Left renal pelvis (tissue), 4 donors: ENCODE measurements at regions not wholly inside any gene's neighbourhood (a gene's known extent, or its start where the extent isn't known, plus 50 kb on each side); places are given as distances from the start of the nearest gene placed in this dataset.
"Not testable (repeated sequence)": the region's sequence is repeated elsewhere in the genome, so short reads cannot be mapped to it uniquely, and the experiment has no call there.

ENCODE experiments used
- DNase-seq, 4 donors: peaks; one replicate each; pipeline ENCODE4 v3.0.0-alpha.2; 2013; ENCODE audit warnings: low read depth in 4 of 4, low spot score in 3 of 4

DNA sequence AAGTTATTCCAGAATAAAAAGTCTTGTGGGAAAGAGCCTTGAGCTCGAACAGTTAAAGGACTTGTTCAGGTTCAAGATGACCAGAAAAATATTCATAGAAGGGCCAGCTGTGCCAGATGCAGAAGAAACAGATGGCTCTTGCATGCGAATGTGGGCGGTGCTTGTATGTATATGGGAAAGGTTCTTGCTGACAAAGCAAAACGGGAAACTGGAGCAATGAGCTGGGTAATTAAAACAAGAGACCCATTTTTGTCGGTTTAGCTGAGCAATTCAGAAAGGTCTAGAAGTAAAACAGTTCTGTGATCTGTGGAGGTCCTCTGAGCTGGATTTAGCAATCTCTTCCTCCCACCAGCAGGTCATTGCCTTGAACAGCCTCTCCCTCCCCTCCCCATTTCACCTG lies 107.2 kb upstream of the MARK1 start:
- DNase-seq, result no peak

DNA sequence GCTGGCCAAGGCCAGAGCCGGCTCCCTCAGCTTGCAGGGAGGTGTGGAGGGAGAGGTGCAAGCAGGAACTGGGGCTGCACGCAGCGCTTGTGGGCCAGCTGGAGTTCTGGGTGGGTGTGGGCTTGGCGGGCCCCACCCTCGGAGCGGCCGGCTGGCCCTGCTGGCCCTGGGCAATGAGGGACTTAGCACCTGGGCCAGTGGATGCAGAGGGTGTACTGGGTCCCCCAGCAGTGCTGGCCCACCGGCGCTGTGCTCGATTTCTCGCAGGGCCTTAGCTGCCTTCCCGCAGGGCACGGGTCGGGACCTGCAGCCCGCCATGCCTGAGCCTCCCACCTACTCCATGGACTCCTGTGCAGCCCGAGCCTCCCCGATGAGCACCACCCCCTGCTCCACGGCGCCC lies 115.6 kb upstream of the MARK1 start:
- DNase-seq, result not testable (repeated sequence)

DNA sequence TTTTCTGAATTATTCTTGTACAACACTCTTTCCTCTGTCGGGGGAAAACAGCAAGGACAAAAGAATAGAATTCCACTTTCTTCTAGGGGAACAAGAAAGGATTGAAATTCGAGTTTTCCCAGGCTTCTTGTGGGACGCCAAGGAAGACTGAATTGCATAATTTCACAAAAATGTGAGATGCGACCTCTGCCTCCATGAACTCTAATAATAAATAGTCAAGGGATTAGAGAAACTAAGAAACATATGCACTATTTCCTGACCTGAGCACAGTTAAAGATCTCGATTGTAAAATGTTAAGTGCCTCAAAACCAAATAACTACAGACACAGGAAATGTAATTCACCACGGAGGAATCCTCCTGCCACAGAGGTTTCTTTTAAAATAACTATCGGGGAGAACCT lies 117.3 kb upstream of the MARK1 start:
- DNase-seq, result no peak

DNA sequence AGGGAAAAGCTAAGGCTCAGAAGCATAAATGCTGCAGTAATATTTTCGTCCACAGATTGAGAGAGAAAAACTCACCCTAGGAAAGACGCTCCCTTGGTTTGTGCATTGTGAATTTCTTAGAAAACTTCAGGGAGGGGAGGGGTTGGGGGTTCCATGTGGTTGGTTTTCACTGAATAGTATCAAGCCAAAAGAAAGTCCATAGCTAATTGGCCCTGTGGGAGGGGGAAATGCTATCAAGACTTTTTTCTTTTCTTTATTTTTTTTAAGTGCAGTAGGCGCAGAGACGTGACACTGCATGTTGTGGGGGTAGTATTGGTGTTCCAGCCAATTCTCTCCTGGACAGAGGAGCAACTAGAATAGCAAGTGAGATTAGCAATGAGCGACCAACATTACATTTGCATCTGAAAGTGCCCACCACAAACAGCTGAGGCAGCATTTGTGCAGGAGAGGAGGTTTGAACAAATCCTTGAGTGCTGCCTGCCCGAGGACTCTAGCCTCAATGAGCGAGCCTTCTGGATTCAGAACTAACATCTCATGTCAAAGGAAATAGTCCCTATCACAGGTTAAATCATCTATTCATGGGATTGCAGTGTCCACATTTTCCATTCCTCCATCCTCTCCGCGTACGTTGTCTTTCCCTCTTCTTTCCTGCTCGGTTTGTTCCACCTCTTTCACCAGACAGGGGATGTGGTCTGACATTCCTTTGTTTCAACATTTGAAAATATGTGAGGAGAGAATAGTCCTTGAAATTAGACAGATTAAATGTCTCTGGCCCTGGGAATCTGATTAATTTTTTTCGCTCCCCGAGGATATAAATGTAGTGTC lies 118.0 kb upstream of the MARK1 start:
- no peak for DNase-seq

DNA sequence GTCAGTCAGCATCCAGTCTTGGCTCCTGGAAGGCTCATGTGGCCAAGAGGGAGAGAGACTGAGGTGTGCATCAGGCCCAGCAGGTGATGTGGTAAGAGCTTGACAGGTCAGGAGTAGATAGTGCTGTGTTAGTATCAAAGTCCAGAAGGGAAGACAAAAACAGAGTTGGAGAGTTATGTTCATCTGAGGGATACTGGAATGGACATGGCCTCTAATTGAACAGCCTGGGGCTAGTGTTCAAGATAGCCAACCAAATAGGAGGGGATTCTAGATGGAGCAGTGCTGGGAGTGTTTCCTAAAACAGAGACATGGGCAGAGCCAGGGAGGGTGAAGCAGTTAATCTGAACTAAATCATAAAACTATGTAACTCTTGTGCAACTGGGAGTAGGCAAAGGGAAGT lies 120.7 kb upstream of the MARK1 start:
- DNase-seq, result no peak

DNA sequence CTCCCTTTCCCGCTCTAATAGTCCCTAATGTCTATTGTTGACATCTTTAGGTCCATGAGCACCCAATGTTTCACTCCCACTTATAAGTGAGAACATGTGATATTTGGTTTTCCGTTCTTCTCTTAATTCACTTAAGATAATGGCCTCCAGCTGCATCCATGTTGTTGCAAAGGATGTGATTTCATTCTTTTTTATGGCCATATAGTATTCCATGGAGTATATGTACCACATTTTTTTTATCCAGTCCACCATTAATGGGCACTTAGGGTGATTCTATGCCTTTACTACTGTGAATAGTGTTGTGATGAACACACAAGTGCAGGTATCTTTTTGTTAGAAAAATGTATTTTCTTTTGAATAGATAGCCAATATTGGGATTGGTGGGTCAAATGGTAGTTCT lies 126.0 kb upstream of the RAB3GAP2 start:
- DNase-seq, result no peak

DNA sequence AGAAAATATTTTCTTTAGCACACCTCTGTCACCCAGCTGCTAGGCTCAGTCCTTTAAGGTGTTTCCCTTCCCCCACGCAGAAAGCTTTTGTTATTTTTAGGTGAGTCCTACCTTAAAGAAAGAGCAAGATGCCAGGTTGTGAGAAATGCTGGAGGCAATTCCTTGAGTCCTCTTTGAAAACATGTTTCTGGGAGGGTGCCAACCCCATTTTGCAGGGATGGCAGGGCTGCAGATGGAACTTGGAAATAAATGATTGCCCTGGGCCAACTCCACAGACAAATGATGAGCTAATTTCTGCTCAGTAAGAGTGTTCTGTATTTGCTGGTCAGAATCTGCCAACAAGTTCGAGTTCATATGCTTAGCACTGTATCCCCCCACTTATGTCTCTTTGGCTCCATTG lies 119.2 kb upstream of the RAB3GAP2 start:
- no peak for DNase-seq

DNA sequence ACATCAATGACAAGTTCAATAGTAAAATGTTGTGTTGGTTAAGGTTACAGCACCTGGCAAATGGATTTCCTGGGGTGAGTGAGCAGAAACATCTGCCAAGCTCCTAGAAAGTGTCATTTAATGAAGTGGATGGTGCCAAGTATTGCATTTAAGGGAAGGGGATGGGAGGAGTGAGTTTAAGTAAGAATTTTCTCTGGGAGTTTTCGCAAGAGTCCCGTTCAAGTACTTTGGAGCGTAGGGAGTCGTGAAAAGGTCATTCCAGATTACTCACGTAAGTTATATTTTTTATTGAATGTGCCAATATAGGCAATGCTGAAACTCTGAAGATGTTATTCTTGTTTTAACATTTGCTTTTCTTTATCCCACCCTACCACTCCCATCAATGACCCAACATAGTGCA lies 117.4 kb upstream of the RAB3GAP2 start:
- DNase-seq, result no peak

DNA sequence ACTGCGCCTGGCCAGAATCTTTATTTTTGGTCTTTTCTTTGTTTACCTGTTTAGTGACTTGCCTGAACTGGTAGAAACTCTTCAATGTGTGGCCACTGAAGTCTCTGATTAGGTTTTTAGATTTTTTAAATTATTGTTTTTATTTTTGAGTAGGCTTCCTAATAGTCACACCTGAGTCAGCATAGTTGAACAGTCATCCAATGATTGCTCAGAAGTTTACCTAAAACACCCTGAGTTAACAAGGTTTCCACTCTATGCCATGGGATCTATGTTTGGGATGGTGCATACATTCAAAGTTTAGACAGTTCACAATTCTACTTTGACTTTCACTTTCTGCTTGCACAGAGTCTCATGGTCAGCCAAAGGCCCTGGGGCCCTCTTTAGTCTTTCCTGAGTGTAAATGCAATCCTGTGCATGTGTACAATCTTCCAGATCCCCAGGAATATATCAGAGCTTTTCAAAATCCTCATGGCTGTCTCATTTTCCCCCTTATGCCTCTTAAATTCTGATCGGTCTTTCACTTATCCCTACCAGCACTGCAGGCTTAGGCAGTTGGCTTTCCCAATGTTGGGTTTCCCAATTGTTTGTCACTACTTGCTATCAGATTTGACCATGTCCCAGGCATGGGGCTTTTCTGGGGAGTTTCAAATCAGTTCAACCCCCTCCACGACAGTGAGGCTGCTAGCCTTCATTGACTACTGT lies 114.4 kb upstream of the RAB3GAP2 start:
- no peak for DNase-seq

DNA sequence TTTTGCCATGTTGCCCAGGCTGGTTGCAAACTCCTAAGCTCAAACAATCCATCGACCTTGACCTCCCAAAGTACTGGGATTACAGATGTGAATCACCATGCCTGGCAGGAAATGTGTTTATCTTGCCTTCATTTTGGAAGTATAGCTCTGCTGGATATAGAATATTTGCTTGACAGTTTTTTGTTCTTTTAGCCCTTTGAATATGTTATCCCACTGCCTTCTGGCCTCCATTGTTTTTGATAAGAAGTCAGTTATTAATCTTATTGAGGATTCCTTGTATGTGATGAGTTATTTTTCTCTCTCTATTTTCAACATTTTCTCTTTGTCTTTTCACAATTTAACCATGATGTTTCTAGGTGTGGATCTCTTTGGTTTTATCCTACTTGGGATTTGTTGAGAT lies 112.9 kb upstream of the RAB3GAP2 start:
- no peak for DNase-seq

DNA sequence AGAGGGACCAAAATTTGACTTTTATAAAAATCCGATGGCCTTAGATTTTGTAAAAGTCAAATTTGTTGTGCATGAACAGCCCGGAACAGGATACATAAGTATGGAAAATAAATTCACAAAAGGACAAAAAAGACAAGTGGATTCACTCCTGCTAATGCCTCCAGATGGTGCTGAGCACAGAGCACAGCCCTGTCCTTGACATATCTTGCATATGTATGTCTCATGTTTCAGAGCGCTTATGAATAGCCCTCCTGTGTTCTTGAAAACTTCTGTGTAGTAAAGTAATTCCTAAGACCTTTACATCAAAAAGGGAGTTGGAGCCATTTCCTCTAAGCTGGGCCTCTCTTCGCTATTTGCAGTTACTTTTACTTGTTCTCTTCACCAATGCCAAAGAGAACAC lies 110.7 kb upstream of the RAB3GAP2 start:
- no peak for DNase-seq

DNA sequence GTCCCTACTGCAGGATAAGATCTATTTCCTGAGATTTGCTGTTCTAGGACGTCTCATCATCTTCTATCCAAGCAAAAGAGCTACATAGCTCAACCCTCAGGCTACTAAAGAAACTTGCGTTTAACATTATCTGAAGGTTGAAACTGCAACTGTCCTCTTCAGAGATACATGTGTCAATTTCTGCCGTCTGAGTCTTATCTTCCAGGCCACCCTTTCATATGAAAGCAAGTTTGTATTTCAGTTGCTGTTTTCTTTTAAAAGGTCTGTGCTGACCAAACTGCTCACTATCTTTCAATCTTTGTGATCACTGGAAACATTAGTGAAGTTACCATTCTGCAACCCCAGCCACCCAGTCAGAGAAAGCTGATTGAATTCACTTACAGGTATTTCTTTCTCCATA lies 108.6 kb upstream of the RAB3GAP2 start:
- DNase-seq, result no peak

DNA sequence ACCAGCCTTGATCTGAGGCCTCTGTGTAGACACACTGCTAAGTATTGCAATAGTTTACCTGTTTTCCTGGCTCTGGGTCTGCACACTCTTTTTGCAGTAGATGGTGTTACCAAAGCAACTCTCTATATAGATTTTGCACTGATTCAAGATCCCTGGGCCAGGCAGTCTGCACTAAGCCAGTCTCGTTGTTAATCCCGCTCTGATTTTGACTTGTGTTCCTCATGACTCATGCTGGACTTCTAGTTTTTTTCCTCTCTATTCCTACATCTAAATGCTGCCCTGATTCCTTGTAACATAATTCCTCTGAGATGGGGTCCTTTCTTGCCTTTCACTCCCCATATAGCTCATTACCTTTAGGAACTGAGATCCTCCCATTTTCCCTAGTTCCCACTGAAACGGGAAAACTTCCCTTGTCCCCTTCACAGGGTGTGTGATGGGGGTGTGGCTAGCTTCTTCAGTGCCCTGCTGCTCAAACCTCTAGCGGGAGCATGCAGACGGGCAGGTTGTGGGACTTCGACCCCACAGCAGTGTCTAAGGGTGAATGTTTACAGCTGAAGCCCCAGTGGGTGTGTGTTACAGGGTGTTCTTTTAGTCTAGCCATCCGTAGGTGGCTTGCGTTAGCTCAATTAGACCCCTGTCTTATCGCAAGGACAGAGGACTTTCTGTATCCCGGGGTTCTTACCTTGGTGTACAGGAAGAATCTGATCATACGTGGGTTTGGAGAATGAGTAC lies 106.5 kb upstream of the RAB3GAP2 start:
- DNase-seq, result no peak

DNA sequence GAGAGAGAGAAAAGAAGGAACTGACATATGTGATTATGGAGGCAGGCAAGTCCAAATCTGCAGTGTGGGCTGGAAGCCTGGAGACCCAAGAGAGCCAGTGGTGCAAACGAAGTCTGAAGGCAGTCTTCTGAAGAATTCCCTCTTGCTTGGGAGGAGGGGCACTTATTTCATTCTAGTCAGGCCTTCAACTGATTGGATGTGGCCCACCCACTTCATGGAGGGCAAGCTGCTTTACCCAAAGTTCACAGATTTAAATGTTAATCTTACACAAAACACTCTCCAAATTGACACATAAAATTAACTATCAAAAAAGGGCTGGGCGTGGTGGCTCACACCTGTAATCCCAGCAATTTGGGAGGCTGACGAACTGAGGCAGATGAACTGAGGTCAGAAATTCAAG lies 103.5 kb upstream of the RAB3GAP2 start:
- no peak for DNase-seq

DNA sequence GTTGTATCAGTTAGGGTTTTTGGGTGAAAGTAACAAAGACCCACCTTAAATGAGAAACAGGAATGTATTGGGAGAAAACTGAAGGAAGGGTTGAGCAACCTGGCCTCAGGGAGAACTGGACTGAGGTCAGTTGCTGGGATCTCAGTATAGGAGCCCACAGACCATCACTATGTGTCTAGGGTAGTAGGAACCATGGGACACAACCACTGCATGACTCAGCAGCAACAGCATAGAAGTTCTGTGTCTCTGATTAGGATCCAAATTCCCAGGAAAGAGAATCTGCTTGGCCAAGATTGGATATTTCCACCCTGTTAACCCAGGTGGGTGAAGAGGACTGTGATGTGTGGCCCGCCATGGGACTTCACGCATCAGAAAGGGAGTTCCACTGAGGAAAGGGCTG lies 102.2 kb upstream of the RAB3GAP2 start:
- DNase-seq, result no peak

DNA sequence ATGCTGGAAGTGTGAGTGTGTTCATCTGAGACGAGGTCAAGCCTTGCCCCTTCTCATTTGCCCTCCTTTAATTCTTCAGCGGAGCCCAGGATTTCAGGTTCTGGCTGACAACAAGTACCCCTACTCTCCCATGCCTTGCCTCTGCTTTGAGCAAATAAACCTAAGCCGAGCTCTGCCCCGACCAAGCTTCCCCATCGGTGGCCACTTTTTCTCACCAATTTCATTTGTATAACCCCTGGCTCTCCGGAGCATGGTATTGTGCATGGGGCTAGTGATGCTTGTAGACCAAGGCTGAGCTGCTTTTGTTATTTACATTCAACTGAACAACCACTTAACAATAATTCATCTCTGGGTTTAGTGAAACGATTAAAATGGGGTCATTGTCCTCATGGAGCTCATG lies 100.2 kb upstream of the RAB3GAP2 start:
- DNase-seq, result no peak

DNA sequence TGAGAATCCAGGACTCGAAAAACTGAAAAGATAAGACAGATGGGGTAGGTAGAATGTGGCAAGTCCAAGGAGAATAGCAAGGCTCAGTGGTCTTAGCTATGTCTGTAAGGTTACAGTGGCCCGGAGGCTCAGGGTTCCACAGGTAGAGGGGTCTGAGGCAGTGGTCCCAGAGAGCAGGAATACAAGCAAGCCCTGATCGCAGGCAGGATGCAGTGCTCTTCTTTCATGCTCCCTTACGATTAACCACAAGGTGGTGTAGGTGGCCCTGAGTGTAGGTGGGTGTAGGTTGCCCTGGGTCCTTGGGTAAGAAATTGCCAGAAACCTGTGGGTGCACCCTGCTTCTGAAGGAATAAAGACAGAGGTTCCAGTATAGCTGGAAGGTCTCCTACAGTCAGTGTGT lies 99.1 kb upstream of the RAB3GAP2 start:
- DNase-seq, result no peak

DNA sequence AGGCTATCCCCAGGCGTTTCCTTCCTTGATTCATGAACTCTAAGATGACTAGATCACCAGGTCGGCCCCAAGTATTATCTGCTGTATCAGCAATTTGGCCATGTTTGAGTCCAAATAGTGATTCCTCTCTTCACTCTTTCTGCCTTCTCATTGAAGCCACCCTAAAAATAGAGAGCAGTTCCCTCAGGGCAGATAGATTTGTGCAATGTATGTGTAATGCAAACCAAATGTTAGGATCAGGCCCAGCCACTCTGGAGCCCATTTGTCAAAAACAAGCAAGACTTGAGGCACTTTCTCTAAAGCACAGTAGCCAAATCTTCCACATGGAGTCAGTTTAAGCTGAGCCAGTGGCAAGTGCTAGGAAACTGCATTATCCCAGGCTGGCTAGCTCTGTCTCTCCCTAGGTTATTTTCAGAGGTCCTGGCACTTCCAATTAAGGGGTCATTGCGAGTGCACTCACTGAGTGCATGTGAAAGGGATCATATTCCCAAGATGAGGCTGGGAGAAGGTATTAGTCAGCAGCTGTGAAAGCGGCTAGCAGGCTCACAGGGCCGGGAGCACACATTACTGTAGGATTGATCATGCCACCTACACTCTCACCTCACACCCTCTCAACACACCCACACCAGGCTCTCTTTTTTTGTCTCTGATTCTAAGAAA lies 97.9 kb upstream of the RAB3GAP2 start:
- peak in 1 of 4 donors; percentile 32 for DNase-seq

DNA sequence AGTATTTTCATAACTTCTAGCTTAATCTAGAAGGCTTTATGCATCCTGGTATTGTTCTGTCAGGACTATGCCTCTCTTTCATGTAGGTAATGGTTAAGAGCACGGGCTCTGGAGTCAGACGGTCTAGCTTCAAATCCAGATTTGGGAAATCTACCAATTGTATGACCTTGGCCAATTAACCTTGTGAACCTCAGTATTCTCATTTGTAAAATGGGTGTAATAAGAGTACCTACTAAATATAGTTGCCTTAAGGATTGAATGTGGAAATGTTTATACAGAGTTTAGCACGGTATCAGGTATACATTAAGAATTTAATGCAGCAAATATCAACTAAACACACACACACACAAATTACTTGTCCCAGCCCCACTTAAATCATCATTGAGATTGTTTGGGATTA lies 97.3 kb upstream of the RAB3GAP2 start:
- DNase-seq, result no peak

DNA sequence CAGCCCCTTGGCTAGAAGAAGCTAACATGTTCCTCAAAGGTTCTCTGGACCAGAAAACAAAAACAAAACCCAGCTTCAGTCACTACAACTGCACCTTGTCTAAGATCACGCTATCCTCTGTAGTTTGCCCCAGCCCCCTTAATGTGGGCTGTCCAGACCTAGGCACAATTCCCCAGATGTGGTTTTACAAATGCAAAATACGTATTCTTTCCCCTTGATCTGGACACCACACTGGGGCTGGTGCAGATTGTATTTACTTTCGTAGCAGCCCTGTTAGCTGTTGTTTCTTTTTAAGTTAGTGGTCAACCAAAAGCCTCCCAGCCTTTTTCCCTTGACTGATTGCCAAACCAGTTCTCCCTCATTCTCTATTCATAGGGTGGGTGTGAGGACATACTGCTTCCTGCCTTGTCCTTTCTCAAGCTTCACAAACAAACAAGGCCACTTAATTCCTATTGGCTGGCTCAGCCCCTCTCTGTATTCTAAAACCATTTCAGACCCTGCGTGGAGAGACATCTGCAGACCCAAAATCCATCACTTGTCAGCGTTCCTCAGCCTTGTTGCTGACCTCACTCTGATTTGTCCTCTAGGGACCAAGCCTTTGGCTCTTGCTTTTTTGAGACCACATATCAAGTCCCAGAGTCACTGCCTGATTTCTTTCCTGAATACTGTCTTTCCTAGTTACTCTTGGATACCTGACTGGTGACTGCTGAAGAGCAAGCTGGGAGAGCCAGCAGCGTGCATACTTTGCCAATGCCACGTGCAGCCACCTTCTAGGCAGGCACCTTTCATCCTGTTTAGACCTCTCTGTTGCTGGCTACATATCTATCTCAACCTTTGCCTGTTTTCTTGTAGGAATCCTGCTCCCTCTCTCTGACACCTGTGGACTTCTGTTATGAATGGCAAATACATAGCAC lies 96.4 kb upstream of the RAB3GAP2 start:
- peak in 3 of 4 donors; percentile 24 to 45 (median 42) for DNase-seq
